ENCODE measurements at regions not wholly inside any gene's neighbourhood (a gene's known extent, or its start where the extent isn't known, plus 50 kb on each side); places are given as distances from the start of the nearest gene placed in this dataset.
"Not testable (repeated sequence)": the region's sequence is repeated elsewhere in the genome, so short reads cannot be mapped to it uniquely, and the experiment has no call there.

DNA sequence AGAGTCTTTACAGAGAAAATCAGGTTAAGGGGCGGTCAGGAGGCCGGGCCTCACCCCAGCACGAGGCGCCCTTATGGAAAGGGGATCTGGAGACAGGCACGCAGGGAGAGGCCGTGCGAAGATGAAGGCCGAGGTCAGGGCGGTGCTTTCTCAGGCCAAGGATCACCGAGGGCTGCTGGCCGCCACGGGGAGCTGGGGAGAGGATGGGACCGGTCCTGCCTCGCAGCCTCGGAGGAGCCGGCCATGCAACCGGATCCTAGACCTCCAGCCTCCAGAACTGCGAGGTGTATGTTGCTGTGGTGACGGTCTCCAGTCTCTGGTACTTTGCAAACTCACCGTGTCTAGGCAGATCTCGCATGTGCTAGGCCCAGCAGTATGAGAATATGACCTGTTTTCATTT, 138.2 kb upstream of the NKX1-1 start:
- H3K27me3 Mint-ChIP-seq (ENCODE audit: low read depth); H3K4me1 Mint-ChIP-seq (ENCODE audit: low read depth); H3K9me3 Mint-ChIP-seq; H3K4me3 Mint-ChIP-seq; H3K27ac Mint-ChIP-seq; H3K36me3 Mint-ChIP-seq (ENCODE audit: low read depth): not testable (repeated sequence)

DNA sequence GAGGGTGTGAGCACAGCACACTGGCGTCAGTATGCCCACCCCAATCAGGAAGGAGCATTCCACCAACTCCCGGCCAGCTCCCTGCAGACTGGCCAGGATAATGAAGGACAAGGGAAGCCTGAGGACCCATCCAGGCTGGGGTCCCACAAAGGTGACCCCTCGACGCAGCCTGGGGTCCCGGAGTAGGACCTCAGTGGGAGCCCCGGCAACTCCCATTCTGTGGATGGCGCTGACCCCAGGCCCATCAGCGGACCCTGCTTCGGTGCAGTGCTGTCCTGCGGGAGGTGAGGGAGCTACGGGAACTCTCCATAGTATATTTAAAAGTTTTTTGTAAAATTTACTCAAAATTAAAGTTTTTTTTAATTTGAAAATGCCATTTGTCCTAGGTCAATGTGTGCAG, 137.7 kb upstream of the NKX1-1 start:
- Mint-ChIP-seq H3K27ac (no peak overlapping the region), H3K36me3 (ENCODE audit: low read depth) (no peaks in the 10 kb centered on the region), H3K4me3 (no peak overlapping the region), H3K9me3 (no peaks in the 10 kb centered on the region), H3K4me1 (ENCODE audit: low read depth) (peaks cover 2% of the 10 kb centered on the region), H3K27me3 (ENCODE audit: low read depth) (peaks cover 5% of the 10 kb centered on the region)

- H3K4me1 Mint-ChIP-seq (ENCODE audit: low read depth): peaks cover under 1% of the 10 kb centered on the region
- no peak overlapping the region for H3K4me3 Mint-ChIP-seq
- H3K27me3 Mint-ChIP-seq (ENCODE audit: low read depth): peaks cover 5% of the 10 kb centered on the region
- no peaks in the 10 kb centered on the region for H3K36me3 Mint-ChIP-seq (ENCODE audit: low read depth)
- H3K9me3 Mint-ChIP-seq: no peaks in the 10 kb centered on the region
- no peak overlapping the region for H3K27ac Mint-ChIP-seq
Measured at GRCh38 chr4:1543561-1543960, 137.3 kb upstream of the NKX1-1 start.

DNA sequence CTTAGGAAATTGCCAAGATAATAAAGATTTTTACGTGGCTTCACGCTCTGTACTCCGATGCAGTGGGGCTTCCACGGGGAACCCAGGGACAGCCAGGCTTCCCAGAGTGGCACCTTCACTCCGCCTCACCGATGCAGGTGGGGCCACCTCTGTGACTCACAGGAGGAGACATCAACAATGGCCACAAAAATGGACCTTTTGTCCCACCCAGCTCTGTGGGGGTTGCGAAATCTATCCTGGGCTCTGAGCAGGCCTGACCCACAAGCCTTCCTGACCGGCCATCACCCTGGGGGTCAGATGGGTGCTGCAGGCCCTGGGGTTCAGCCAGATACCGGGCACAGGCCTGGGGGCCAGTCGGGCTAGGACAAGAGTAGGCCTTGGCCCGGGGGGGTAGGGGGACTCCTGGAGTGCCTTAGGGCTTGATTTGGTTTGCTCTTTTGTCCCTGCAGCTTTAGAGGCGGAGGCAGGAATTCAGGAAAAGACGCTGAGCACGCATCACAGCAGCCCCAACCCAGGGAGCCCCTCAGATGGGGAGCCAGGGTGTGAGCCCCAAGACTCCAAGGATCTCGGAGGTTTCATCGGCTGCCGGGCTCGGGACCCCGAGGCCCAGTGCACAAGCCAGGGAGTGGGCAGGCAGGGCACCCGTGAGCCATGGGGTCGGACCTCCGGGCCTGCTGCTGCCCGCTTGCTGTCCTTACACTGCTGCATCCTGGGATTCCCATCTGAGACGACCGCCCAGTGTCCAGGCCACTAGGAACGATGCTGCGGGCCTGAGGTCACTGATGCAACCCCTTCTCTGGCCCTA, 136.5 kb upstream of the NKX1-1 start:
- no peaks in the 10 kb centered on the region for H3K36me3 Mint-ChIP-seq (ENCODE audit: low read depth)
- no peak overlapping the region for H3K27ac Mint-ChIP-seq
- no peak overlapping the region for H3K4me3 Mint-ChIP-seq
- H3K9me3 Mint-ChIP-seq: no peaks in the 10 kb centered on the region
- H3K4me1 Mint-ChIP-seq (ENCODE audit: low read depth): no peaks in the 10 kb centered on the region
- H3K27me3 Mint-ChIP-seq (ENCODE audit: low read depth): peaks cover 5% of the 10 kb centered on the region

GRCh38 chr4:1542226-1542490, 135.9 kb upstream of the NKX1-1 start:
- Mint-ChIP-seq H3K4me1 (ENCODE audit: low read depth) (no peaks in the 10 kb centered on the region), H3K36me3 (ENCODE audit: low read depth) (no peaks in the 10 kb centered on the region), H3K27ac (no peak overlapping the region), H3K4me3 (no peak overlapping the region), H3K27me3 (ENCODE audit: low read depth) (no peaks in the 10 kb centered on the region), H3K9me3 (no peaks in the 10 kb centered on the region)

DNA sequence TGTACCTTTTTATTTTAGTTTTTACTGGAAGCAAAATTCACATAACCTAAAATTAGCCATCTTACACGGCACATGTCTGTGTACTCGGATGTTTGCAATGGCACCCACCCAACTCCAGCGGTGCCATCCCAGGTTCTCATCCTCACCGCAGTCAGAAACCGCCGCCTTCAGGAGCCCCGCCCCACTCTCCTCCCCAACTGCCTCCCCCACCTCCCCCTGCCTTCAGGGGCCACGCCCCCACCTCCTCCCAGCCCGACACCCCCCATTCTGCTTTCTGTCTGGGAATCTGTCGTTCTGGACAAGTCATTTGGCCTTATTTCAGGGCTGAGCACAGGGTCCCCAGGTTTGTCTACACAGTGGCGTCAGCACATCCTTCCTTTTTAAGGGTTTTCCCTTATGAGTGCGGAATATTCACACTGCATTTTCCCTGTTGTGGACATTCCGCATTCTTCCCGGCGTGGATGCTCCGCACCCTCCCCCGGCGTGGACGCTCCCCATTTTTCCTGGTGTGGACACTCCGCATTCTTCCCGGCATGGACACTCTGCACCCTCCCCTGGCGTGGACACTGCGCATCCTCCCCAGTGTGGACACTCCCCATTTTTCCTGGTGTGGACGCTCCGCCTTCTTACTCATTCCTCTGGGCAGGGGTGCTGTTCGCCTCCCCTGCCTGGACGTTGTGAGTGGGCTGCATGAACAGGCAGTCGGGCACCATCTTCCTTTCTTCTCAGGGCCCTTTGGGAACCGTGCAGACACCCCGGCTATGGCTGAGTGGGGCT, 135.4 kb upstream of the NKX1-1 start:
- Mint-ChIP-seq H3K4me3 (no peak overlapping the region), H3K4me1 (ENCODE audit: low read depth) (no peaks in the 10 kb centered on the region), H3K27me3 (ENCODE audit: low read depth) (no peaks in the 10 kb centered on the region), H3K36me3 (ENCODE audit: low read depth) (no peaks in the 10 kb centered on the region), H3K27ac (no peak overlapping the region), H3K9me3 (no peaks in the 10 kb centered on the region)

DNA sequence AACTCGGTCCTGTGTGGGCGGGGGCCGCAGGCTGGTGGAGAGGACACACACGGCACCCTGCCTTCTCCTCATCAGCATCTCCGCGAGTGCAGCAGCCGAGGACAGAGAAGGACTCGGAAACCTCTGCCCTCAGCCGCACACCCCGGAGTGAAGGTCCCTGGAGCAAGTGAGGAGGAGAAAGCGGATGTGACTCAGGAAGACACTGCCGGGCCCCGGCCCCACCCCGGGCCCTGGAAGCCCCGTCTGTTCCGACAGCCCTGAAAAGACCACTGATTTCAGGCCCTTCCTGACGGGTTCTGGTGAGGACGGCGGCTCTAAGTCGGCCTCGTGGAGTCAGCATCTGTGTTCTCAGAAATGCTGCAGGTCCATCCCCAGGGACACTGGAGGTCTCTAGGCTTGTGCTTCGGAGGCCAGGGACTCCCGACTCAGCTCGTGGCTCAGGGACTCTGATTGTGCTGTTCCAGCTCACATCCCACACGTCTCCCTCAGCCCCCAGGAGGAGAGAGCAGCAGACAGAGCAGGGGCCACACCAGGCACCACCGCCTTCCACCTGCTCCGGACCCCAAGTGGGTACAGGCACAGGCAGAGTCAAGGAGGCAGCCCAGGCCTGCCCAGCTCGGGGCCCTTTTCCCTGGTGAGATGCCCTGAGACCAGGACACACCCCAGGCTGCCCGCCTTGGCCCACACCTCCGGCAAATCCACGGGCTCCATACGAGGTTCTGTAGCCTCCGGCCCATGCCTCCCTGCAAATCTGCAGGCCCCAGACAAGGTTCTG, 134.5 kb upstream of the NKX1-1 start:
- Mint-ChIP-seq H3K9me3 (no peaks in the 10 kb centered on the region), H3K4me3 (no peak overlapping the region), H3K4me1 (ENCODE audit: low read depth) (no peaks in the 10 kb centered on the region), H3K27ac (no peak overlapping the region), H3K36me3 (ENCODE audit: low read depth) (no peaks in the 10 kb centered on the region), H3K27me3 (ENCODE audit: low read depth) (no peaks in the 10 kb centered on the region)

GRCh38 chr4:1539859-1540600, 133.8 kb upstream of the NKX1-1 start:
- no peak overlapping the region for H3K27ac Mint-ChIP-seq
- no peaks in the 10 kb centered on the region for H3K9me3 Mint-ChIP-seq
- H3K27me3 Mint-ChIP-seq (ENCODE audit: low read depth): no peaks in the 10 kb centered on the region
- H3K4me3 Mint-ChIP-seq: no peak overlapping the region
- no peaks in the 10 kb centered on the region for H3K4me1 Mint-ChIP-seq (ENCODE audit: low read depth)
- H3K36me3 Mint-ChIP-seq (ENCODE audit: low read depth): no peaks in the 10 kb centered on the region

- Mint-ChIP-seq H3K27ac (no peak overlapping the region), H3K36me3 (ENCODE audit: low read depth) (no peaks in the 10 kb centered on the region), H3K9me3 (no peaks in the 10 kb centered on the region), H3K4me1 (ENCODE audit: low read depth) (no peaks in the 10 kb centered on the region), H3K4me3 (no peak overlapping the region), H3K27me3 (ENCODE audit: low read depth) (no peaks in the 10 kb centered on the region)
Measured at GRCh38 chr4:1538941-1539772, 132.9 kb upstream of the NKX1-1 start.

DNA sequence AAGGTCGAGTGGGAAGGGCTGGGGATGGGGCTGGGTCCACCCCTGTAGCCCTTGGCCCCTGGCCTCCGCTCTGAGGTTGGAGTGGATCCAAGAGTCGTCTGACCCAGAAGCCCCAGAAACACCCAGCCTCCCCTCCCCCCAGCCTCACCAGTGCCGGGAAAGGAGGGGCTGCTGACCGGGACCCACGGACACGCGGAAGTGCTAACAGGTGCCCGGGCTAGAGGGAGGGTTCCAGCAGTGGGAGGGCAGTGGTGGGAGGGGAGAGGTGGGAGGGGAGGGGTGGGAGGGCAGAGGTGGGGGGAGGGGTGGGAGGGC, 131.8 kb upstream of the NKX1-1 start:
- Mint-ChIP-seq H3K4me3 (no peak overlapping the region), H3K27me3 (ENCODE audit: low read depth) (no peaks in the 10 kb centered on the region), H3K27ac (no peak overlapping the region), H3K36me3 (ENCODE audit: low read depth) (no peaks in the 10 kb centered on the region), H3K9me3 (no peaks in the 10 kb centered on the region), H3K4me1 (ENCODE audit: low read depth) (no peaks in the 10 kb centered on the region)

DNA sequence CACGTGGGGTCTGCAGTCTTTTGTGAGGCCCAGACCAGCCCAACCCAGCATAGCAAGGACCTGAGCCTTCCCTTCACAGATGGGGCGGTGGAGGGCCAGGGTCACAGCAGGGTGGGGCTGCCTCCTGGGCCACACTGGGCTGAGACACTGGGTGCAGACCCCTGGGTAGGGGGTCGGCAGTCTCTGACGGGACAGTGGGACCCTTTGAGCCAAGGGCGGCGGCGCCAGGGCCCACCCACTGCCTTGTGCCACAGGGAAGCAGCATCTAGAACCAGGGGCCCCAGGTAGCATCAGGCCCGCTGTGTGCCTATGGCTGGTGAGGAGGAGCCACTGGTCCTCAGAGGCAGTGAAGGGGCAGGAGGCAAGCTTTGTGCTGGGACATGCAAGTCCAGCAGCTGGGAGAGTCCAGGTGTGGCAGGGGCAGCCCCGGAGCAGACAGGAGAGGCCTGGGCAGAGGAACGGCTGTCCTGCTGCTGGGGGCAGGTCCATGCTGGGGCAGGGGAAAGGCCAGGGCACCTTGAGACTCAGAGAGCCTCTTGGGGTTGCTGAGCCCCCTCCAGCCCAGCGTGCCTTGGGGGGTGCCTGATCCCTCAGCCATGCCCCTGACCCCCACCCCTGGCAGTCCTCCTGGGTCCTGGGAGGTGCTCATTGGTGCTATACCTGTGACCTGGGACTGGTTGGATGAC, 131.3 kb upstream of the NKX1-1 start:
- H3K36me3 Mint-ChIP-seq (ENCODE audit: low read depth): no peaks in the 10 kb centered on the region
- no peaks in the 10 kb centered on the region for H3K9me3 Mint-ChIP-seq
- no peaks in the 10 kb centered on the region for H3K4me1 Mint-ChIP-seq (ENCODE audit: low read depth)
- no peaks in the 10 kb centered on the region for H3K27me3 Mint-ChIP-seq (ENCODE audit: low read depth)
- no peak overlapping the region for H3K4me3 Mint-ChIP-seq
- H3K27ac Mint-ChIP-seq: no peak overlapping the region

DNA sequence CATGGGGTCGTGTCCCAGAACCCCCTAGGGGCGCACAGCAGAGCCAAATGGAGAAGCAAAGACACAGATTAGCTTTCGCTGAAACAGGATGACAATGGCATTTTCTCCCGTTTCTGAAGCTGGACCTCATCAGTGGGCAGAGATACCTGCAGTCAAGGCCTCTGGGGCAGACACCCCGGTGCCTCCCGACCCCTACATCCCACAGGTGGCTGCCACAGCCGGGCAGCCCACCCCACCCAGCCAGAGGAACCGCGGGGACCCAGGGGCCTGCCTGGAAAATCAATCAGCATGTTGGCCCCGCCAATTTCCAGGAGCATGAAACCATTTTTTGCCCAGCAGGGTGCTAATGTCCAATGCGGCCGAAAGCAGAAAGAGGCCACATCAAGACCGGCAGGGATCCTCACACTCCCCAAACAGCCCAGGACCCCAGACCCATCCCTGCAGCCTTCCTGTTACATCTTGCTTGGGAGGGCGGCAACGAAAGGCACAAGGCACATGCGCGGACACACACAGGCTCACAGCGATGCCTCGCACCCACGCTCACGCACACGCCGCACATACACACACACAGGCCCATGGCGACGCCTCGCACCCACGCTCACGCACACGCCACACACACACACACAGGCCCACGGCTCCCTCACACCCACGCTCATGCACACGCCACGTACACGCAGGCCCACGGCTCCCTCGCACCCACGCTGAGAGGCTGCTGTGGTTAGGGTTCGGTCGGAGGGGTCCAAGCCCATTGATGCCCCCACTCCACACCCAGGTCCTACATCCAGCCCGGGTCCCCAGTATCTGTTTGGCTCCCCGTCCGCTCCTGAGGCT, 130.6 kb upstream of the NKX1-1 start:
- no peaks in the 10 kb centered on the region for H3K4me1 Mint-ChIP-seq (ENCODE audit: low read depth)
- H3K36me3 Mint-ChIP-seq (ENCODE audit: low read depth): no peaks in the 10 kb centered on the region
- no peak overlapping the region for H3K27ac Mint-ChIP-seq
- H3K27me3 Mint-ChIP-seq (ENCODE audit: low read depth): no peaks in the 10 kb centered on the region
- H3K4me3 Mint-ChIP-seq: no peak overlapping the region
- H3K9me3 Mint-ChIP-seq: no peaks in the 10 kb centered on the region
